Stimulated activated CD4-positive, alpha-beta T cell treated with anti-CD3 and anti-CD28 coated beads, Interleukin-12 subunit alpha, Interleukin-12 subunit beta, amount 100 ng/mL, for 24 hours (primary cell): ENCODE measurements at regions not wholly inside any gene's neighbourhood (a gene's known extent, or its start where the extent isn't known, plus 50 kb on each side); places are given as distances from the start of the nearest gene placed in this dataset.
"Not testable (repeated sequence)": the region's sequence is repeated elsewhere in the genome, so short reads cannot be mapped to it uniquely, and the experiment has no call there.

Experiments
- DNase-seq, 2 experiments: peaks; one replicate each; pipeline ENCODE4 v3.0.0-alpha.2; 2020; ENCODE audit warnings: low read depth in 2 of 2

DNA sequence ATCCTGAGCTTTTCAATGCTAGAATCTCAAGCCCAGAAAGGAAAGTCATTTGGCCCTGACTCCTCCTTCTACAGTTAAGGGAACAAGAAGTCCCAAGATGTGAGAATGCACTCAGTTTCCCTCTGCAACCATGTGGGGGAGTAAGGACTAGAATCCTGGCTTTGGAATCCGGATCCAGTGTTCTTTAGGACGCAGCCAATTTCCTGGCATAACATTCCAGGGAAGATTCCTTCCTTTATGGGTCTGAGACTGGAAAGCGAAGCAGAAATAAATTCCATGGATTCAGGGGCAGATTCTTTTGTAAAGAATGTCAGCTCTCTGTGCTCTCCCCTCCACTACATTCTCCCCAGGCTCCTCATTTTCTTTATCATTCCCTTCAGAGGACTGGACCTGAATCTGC, 151.8 kb upstream of the SOX14 start:
- DNase-seq, result no peak

DNA sequence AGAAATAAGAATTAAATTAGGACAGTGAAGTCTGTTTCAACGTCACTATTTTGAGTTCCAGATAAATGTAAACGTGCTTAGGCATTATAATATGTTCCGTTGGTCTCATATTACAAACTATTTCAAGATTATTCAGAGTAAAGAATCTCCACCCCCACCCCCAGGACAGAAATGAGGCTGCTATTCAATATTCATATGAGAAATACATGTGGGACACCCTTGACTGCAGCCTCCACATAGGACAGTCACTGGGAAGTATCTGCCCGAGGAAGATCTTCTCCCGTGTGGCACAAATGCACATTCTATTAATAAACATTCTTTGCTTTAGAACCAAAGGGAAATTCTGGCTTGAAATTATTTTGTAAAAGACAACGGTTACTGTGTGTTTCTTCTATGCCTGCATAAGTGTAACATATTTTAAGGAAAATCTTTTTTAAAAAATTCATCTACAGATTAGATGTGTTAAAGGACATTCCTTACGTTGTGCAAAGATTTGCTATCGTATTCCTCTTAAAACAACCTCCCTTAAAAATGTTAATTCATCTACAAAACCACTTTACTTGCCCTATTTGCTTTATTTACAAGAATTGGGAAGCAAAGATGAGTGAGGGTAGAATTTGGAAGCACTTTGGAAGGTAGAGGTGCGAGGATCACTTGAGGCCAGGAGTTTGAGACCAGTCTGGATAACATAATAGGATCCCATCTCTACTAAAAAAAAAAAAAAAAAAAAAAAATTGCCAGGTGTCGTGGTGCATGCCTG, 148.3 kb upstream of the SOX14 start:
- no peak for DNase-seq

DNA sequence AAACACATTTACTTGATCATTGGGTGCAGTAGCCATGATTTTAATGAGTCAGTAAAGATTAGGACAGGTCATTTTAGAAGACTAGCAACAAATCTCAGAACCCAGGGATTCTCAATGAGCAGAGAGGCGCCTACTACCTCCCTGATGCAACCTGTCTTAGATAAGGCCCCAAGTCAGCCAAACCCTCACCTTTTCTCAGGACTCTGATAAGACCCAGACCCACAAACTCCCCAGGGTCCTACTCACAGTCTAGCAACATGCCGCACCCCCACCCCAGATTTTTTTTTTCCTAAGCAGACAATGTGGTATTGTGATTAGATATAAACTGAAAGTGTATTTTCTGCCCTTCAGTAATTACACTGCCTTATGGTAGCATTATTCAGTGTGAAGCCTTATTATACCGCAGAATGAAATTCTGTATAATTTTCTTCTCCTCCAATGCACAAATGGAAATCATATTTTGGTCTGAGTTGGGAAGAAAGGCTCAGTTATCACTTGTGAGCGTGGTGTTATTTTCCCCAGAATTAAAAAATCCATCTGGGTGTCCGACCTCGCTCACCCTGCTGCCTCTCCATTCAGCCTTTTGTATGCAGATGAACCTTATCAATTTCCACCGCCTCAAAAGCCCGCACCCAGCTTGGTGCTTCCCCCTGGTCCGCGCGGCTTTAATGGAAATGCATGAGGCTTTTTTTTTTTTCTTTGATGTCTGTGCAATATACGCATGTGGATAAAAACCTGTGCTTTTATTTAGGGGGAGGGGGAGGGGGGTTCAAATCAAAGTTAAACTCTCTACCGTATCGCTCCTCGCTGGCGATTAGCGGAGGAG, 122.0 kb upstream of the SOX14 start:
- no peak for DNase-seq

DNA sequence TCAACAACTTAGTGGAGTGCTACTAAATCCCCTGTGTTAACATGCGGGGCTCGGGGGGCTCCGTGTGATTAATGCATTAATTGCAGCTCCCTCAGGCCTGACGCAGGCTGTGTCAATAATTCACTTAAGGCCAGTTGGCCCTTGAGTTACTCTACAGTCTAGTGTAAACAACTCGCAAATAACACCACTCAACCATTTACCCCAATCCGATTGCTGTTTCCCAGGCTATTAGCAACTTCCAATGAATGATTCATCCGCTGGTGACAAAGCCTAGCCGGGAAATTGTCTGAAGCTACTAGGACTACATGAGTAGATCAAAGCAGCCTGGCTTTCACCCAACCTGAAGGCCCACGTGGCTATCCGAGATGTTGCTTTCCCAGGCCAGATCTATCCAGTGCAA, 121.3 kb upstream of the SOX14 start:
- no peak for DNase-seq

DNA sequence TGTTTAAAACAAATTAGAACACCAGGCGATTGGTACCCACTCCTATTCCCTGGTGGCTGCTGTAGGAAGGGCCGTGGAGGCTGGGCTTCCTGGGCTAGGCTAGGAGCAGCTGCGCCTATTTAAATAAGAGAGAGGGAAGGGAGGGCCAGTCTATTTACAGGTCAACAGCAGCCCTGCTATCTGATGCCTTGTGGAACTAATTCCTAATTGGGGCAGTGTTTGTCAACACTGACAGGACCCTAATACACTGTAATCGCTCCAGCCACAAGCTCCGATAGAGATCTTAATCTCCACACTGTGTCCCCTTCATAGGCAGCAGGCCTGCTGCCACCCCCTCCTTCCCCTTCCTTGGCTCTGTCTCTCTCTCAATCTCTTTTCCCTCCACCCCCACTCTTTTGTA, 116.9 kb upstream of the SOX14 start:
- DNase-seq, result no peak

DNA sequence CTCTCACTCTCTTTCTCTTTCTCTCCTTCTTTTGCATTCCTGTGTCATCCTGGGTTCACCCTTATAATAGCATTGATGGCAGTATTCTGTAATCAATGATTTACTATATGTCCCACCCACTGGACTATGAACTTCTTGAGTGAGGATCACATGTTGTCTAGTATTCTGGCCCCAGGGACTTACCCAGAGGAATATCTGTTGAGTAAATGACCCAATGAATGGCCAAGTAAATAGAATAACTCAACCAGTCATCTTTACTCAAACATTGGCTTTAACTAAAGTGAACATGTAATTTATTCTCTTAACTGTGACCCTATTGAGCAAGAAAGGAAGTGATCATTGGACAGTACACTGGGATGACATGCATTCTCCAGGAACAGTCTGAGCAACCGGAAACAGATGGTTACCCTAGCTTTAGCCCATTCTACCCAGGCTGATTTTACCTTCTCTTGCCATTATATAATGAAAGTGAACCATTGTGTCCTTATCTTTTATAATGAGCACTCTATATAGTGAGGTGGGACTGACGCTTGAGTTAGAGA, 94.5 kb upstream of the SOX14 start:
- DNase-seq, result no peak

DNA sequence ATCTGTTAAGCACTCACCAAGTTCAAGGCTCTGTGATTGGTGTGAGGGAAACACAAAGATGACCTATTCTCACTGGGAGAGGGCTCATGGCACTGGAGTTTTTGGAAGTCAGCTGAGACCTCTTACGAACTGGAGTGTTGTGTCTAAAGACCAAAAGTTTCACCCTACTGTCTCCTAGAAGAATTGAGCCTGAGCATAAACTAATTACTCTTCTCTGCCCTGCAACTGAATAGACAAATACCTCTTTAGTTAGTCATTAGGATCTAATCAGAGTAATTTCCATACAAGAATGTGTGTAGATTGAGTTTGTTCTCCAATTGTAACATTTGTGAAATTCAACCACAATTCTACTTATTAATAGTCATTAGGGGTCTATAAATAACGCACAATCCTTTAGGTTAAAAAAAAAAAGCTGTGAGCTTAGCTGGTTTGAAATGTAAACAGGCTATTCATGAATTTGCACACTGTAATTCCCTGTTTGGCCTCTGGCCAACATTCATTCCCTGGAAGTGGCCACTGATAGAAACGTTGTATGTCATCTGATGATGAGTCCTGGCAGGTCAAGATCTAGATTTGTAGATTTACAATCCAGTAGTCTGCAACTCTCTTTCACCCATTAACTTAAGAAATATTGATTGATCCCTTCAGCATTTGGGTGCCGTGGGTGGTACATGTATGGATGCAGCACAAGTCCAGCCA, 76.8 kb upstream of the SOX14 start:
- DNase-seq, result no peak

DNA sequence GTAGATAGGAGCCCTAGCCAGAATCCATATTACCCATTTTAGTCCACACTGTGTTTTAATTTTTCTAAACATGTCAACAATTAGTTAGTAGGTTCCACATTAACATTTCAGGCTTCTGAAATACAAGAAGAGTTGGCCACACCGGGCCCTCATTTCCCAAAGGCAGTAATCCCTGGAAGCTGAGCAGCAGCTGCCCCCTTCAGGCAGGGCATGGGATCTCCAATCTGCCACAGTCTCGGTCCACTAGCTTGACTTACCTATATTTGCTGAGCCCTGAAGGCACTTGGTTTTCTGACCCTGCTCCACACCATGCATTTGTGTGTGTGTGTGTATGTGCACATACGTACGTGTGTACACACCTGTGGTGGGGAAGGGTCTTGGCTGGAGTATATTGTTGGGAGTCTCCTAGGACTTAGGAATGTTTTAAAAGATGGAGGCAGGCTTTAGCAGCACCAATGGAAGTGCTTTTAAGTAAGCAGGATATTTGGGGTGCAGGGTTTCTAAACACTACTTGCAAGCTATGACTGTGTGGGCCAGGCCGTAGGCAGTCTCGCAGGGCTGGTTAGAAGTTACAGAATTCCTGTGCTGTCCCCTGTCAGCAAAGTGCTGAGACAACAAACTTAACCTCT, 71.2 kb upstream of the SOX14 start:
- no peak for DNase-seq

DNA sequence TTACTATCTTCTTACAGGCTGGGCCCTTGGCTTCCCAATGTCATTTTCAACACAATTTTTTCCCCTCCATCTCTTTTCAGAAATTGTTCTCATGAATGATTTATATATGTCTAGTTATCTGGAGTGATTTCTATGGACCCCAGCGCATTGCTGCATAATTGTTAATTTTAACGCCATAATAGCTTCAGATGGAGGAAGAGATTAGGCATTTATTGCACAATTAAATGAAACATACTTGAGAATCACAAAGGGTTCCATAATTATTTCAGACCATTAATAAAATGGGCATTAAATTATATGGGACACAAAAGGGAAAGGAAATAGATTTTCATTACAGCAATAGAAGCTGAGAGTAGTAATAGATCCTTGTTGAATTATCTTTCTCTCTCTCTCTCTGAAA, 70.3 kb upstream of the SOX14 start:
- DNase-seq, result no peak

DNA sequence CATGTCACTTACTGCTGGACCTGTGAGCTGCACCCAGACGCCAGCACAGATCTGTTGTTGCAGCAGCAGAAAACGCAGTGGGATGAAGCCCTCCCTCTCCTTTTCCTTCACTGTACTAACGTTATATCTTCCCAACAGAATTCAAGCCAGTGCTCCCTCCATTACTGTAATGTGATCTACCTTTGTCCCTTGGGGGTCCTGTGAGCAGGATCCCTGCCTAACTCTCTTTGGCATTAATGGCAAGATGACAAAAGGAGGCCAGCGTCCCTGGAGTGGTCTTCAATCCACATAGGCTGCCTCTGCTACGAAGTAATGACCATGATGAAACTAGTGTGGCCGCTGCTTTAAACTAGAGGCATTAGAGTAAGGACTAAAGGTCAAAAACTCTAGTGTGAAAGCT, 69.3 kb upstream of the SOX14 start:
- no peak for DNase-seq

DNA sequence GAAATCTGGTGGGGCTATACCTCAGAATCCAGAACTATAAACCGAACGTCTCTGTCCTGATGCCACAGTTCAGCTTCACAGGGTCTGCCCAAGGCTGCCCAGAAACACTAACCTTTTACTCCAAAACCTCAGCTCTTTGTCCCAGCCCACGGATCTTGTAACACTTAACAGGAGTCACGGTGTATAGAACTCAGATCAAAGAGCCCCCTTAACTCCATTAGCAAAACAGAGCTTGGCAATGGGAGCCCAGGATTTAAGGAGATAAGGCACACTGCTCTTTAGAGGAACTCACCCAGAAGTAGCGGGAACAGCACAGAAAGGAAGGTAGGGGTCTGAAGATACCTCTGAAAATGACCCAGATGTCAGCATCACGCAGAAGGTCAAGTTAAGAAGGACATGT, 68.8 kb upstream of the SOX14 start:
- DNase-seq, result no peak

DNA sequence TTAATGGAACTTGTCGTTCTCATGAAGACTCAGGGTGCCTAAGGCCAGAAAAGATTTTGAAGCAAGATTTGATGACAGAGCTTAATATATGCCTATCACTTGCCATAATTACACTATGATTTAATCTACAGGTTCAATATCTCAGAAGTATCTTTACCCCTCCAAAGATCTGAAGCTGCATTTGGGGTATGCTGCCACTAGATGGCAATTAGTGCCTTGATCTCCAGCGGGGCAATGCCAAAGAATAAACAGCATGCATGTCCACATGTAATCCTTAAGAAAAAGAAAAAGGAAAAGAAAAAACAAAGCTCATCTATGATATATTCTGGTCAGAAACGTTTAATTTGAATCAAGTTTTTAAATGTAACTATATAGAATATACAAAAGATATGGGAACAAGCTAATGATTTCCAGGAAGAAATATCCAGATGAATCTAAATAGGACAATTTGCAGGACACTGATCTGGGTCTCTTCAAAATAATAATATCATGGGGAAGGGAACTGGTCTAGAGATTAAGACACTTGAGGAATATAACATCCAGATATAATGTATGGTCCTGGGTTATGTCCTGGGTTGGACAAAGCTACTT, 55.0 kb upstream of the SOX14 start:
- no peak for DNase-seq

DNA sequence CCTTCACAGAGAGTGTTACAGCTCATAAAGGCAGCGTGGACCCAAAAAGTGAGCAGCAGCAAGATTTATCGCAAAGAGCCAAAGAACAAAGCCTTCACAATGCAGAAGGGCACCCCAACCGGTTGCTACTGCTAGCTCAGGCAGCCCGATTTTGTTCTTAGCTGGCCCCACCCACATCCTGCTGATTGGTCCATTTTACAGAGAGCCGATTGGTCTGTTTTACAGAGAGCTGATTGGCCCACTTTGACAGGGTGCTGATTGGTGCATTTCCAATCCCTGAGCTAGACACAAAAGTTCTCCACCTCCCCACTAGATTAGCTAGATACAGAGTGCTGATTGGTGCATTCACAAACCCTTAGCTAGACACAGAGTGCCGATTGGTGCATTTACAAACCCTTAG, 50.1 kb upstream of the SOX14 start:
- not testable (repeated sequence) for DNase-seq
